ENCODE measurements at regions not wholly inside any gene's neighbourhood (a gene's known extent, or its start where the extent isn't known, plus 50 kb on each side); places are given as distances from the start of the nearest gene placed in this dataset.

DNA sequence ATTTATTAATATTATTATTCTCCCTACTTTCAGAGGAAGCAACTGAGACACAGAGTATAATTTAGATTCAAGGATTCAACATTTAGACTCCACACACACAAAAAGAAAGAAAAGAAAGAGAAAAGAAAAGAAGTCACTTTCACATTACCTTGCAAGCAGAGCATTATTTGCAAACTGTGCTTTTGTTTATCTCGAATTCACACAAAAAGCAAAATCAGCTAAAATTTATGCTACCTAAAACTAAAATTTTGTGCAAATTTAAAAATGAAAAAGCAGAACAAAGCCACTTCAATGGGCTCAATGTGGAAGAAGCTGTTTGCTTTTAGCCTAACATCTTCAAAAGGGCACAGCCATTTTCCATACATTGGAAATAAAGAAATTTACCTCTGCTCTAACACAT is 1282.7 kb upstream of the GYPC start:
- TF ChIP-seq, protein P1, sequence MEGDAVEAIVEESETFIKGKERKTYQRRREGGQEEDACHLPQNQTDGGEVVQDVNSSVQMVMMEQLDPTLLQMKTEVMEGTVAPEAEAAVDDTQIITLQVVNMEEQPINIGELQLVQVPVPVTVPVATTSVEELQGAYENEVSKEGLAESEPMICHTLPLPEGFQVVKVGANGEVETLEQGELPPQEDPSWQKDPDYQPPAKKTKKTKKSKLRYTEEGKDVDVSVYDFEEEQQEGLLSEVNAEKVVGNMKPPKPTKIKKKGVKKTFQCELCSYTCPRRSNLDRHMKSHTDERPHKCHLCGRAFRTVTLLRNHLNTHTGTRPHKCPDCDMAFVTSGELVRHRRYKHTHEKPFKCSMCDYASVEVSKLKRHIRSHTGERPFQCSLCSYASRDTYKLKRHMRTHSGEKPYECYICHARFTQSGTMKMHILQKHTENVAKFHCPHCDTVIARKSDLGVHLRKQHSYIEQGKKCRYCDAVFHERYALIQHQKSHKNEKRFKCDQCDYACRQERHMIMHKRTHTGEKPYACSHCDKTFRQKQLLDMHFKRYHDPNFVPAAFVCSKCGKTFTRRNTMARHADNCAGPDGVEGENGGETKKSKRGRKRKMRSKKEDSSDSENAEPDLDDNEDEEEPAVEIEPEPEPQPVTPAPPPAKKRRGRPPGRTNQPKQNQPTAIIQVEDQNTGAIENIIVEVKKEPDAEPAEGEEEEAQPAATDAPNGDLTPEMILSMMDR (conservative IDR thresholded peaks at IDR 0.05 in 1 of 2, IDR thresholded peaks at IDR 0.05 in 1 of 2; ENCODE audit: low read depth in 1 of 2, low read length in 2 of 2) = no peak
- no peak for TF ChIP-seq EZH2 (IDR thresholded peaks at IDR 0.05; ENCODE audit: low read length, missing control alignments)

Measured in fibroblast of lung (primary cell).